Spleen (tissue), 11 donors: ENCODE measurements at regions not wholly inside any gene's neighbourhood (a gene's known extent, or its start where the extent isn't known, plus 50 kb on each side); places are given as distances from the start of the nearest gene placed in this dataset.

Experiments used
- DNase-seq: peaks from one replicate; pipeline ENCODE4 v3.0.0-alpha.2; 2020
- H3K27ac ChIP-seq, 8 donors: fragments of 200-600 bp; sonication (generic) in 7 of 8; 1 replicate in 4 of 8; 2 replicates in 4 of 8; pipeline versions ENCODE4 v1.5.0 to v1.8.0; 2016 to 2021; ENCODE audit warnings: inconsistent platforms in 4 of 8, mild to moderate bottlenecking in 4 of 8, moderate library complexity in 1 of 8
- H3K27me3 ChIP-seq, 7 donors: fragments of 200-600 bp; sonication (generic) in 6 of 7; replicated peaks in 1 of 7; 1 replicate in 4 of 7; 2 replicates in 3 of 7; pipeline versions ENCODE4 v1.5.0 to v1.8.0; 2016 to 2021; ENCODE audit warnings: inconsistent platforms in 3 of 7, mild to moderate bottlenecking in 1 of 7
- H3K36me3 ChIP-seq, 6 donors: fragments of 200-600 bp; sonication (generic) in 5 of 6; 1 replicate in 4 of 6; 2 replicates in 2 of 6; pipeline versions ENCODE4 v1.5.0 to v1.8.0; 2016 to 2021; ENCODE audit warnings: inconsistent platforms in 2 of 6
- H3K4me1 ChIP-seq, 6 donors: fragments of 200-600 bp; sonication (generic) in 5 of 6; 1 replicate in 3 of 6; 2 replicates in 3 of 6; pipeline versions ENCODE4 v1.5.0 to v1.8.0; 2016 to 2021; ENCODE audit warnings: inconsistent platforms in 3 of 6
- H3K4me3 ChIP-seq, 8 donors: fragments of 200-600 bp; sonication (generic) in 7 of 8; 1 replicate in 4 of 8; 2 replicates in 4 of 8; pipeline versions ENCODE4 v1.5.0 to v1.8.0; 2016 to 2021; ENCODE audit warnings: inconsistent platforms in 4 of 8, mild to moderate bottlenecking in 4 of 8, moderate library complexity in 2 of 8
- H3K9me3 ChIP-seq, 8 donors: fragments of 200-600 bp; sonication (generic) in 7 of 8; 1 replicate in 4 of 8; 2 replicates in 4 of 8; pipeline versions ENCODE4 v1.5.0 to v1.8.0; 2016 to 2021; ENCODE audit warnings: inconsistent platforms in 4 of 8
- CTCF ChIP-seq, 11 experiments: fragments of 200-600 bp in 7 of 11; fragments of 450-650 bp in 4 of 11; sonication (generic) in 4 of 11; IDR thresholded peaks in 8 of 11; conservative IDR thresholded peaks in 3 of 11; 1 replicate in 7 of 11; 2 replicates in 4 of 11; pipeline versions ENCODE4 v1.4.0 to v1.8.0; 2016 to 2021; ENCODE audit warnings: antibody characterized with exemption in 11 of 11, inconsistent platforms in 4 of 11, mild to moderate bottlenecking in 1 of 11
- POLR2A ChIP-seq, 3 donors: fragments of 450-650 bp; IDR thresholded peaks; one replicate each; pipeline ENCODE4 v1.5.1; 2017; ENCODE audit warnings: antibody characterized with exemption in 3 of 3, mild to moderate bottlenecking in 1 of 3
- POLR2AphosphoS5 ChIP-seq, 3 donors: sonication (generic); formaldehyde crosslinking; IDR thresholded peaks; one replicate each; pipeline ENCODE4 v1.5.1; 2017; ENCODE audit warnings: antibody characterized with exemption in 3 of 3
- WGBS, 5 donors: extraction: QIAGEN DNeasy Blood & Tissue Kit in 3 of 5; methylation state at CpG; one replicate each; pipeline versions ENCODE4 v1.1.5 to v1.1.7; 2013 to 2018; 5-methylcytosine and 5-hydroxymethylcytosine counted together
- intact Hi-C: fragments of 100-400 bp; cut with DNase I; formaldehyde crosslinking; loops from one replicate; pipeline ENCODE4 v1.15.0; 2023; ENCODE audit warnings: low total_unique reads
- microRNA-seq, 3 donors: library from miRNA; unstranded; fragments of <30 nt; microRNA quantifications; one replicate each; pipeline versions ENCODE4 to v1.1.0, GENCODE V29; 2019 to 2020
- small RNA-seq, 4 donors: library from RNA; depleted of rRNA; stranded (forward); fragments of <200 nt; gene quantifications; one replicate each; pipeline ENCODE3, GENCODE V24; 2016
- donor health status: healthy with polysubstance abuse.
- donor health status: DM: no; HTN: no; CAD: no; lungs with moderate emphysema.
- donor health status: DM: no; HTN: no; CAD: no.
- donor health status: Bipolar disorder and iron deficiency.
- donor health status: healthy.
- donor health status: DM: no; HTN: no; CAD: no.
- donor health status: DM: yes; HTN: yes; CAD: no.

GRCh38 chr14:65360144-65360784 lies 52.3 kb upstream of the FUT8 start:
- Histone ChIP-seq H3K4me3 (no peak overlapping the region), H3K4me1 (peaks cover 0 to 10% (median 0%) of the 10 kb centered on the region in 6 donors), H3K27ac (no peak overlapping the region), H3K9me3 (no peaks in the 10 kb centered on the region), H3K27me3 (no peaks in the 10 kb centered on the region), H3K36me3 (no peaks in the 10 kb centered on the region)
- WGBS, 5 donors: 66 to 88% (median 78%) methylated on average over 2 of the region's 2 CpGs
- intact Hi-C loops: no loop called here
- no peak for DNase-seq
- no peak for TF ChIP-seq POLR2AphosphoS5 (IDR thresholded peaks at IDR 0.05)
- no peak for TF ChIP-seq POLR2A (IDR thresholded peaks at IDR 0.05)

GRCh38 chr14:65361920-65362319 lies 50.6 kb upstream of the FUT8 start:
- intact Hi-C loops: no loop called here
- DNase-seq: no peak
- TF ChIP-seq POLR2AphosphoS5 (IDR thresholded peaks at IDR 0.05) (no peak), CTCF (IDR thresholded peaks at IDR 0.05 in 8 of 11, conservative IDR thresholded peaks at IDR 0.05 in 3 of 11) (no peak), POLR2A (IDR thresholded peaks at IDR 0.05) (no peak)
- Histone ChIP-seq H3K27me3 (no peaks in the 10 kb centered on the region), H3K36me3 (no peaks in the 10 kb centered on the region), H3K9me3 (no peaks in the 10 kb centered on the region), H3K4me3 (no peak overlapping the region), H3K4me1 (peaks cover 0 to 16% (median under 1%) of the 10 kb centered on the region in 6 donors), H3K27ac (no peak overlapping the region)
- 69 to 87% (median 79%) methylated on average over 2 of the region's 2 CpGs for WGBS, 5 donors

Small RNA genes in the stretch of these regions (microRNA-seq; reads per million reads assigned to microRNA genes)
- gene MIR4708: 0 to 1.1 (median 0.28) reads per million in 3 donors

Small RNA genes in the stretch of these regions (small RNA-seq; reads per million reads assigned to genes)
- gene AL355076.1: 0 reads per million in 4 donors
- gene MIR4708: 0 reads per million in 4 donors
